GM12878 (cell line): ENCODE measurements at regions not wholly inside any gene's neighbourhood (a gene's known extent, or its start where the extent isn't known, plus 50 kb on each side); places are given as distances from the start of the nearest gene placed in this dataset.

ENCODE experiments used
- ATAC-seq: fragments of 200-7000 bp; cut with Tn5 transposase; 3 replicates; pipeline ENCODE4 v1.9.1; 2020; ENCODE audit warnings: mild to moderate bottlenecking, moderate library complexity
- BruUV-seq: library from RNA; stranded (reverse); fragments of 400-500 nt; replicated peaks from 2 replicates; lab custom pipeline; 2021; lab: Mats Ljungman, UMichigan
- CTCF ChIA-PET: fragments of 300-600 bp; sonication (Branson Sonifier 250); formaldehyde crosslinking; extraction: SDS; loops from one replicate; lab custom pipeline; 2021; ENCODE audit warnings: inconsistent platforms; lab: Yijun Ruan, JAX
- POLR2A ChIA-PET: fragments of 350-600 bp; formaldehyde crosslinking; extraction: SDS; loops from one replicate; lab custom pipeline; 2021; ENCODE audit warnings: inconsistent platforms; lab: Charles Lee
- RAD21 ChIA-PET: fragments of 300-600 bp; sonication (Branson Sonifier 250); formaldehyde crosslinking; loops from one replicate; lab custom pipeline; 2023; ENCODE audit warnings: antibody characterized with exemption; ENCODE audit not compliant: unreplicated experiment; lab: Charles Lee
- SMC1A ChIA-PET: fragments of 300-600 bp; sonication (Branson Sonifier 250); formaldehyde crosslinking; loops from one replicate; lab custom pipeline; 2023; ENCODE audit not compliant: unreplicated experiment, uncharacterized antibody; lab: Charles Lee
- DNase-seq: peaks from one replicate; pipeline ENCODE4 v3.0.0-alpha.2; 2011; ENCODE audit warnings: low read depth, low spot score
- FAIRE-seq: peaks from 3 replicates; lab custom pipeline; 2011; peaks lifted over from hg19 to GRCh38; lab: Jason Lieb, UNC
- H2AFZ ChIP-seq: 2 replicates; pipeline ENCODE4 v1.6.0; 2011; ENCODE audit warnings: low read depth, low read length, control low read depth; ENCODE audit not compliant: control insufficient read depth
- H3K27ac ChIP-seq: 2 replicates; pipeline ENCODE4 v1.5.1; 2011; ENCODE audit warnings: control low read depth; ENCODE audit not compliant: control insufficient read depth, insufficient read depth
- H3K27me3 ChIP-seq, 2 experiments: replicated peaks in 1 of 2; 2 replicates each; pipeline versions ENCODE4 v1.6.0 to v1.6.1; 2011; ENCODE audit warnings: low read length in 1 of 2; ENCODE audit not compliant: control insufficient read depth in 2 of 2, insufficient read depth in 2 of 2
- H3K36me3 ChIP-seq, 2 experiments: 2 replicates each; pipeline ENCODE4 v1.5.1; 2011; ENCODE audit warnings: low read length in 1 of 2; ENCODE audit not compliant: control insufficient read depth in 2 of 2, insufficient read depth in 2 of 2
- H3K4me1 ChIP-seq: 2 replicates; pipeline ENCODE4 v1.6.1; 2011; ENCODE audit warnings: mild to moderate bottlenecking, low read length, moderate library complexity, mixed read lengths; ENCODE audit not compliant: control insufficient read depth, insufficient read depth
- H3K4me2 ChIP-seq: 2 replicates; pipeline ENCODE4 v1.6.0; 2011; ENCODE audit warnings: control low read depth; ENCODE audit not compliant: control insufficient read depth, insufficient read depth
- H3K4me3 ChIP-seq: fragments of 200-600 bp; sonication (generic); 2 replicates; pipeline ENCODE4 v1.5.1; 2016
- H3K79me2 ChIP-seq: 2 replicates; pipeline ENCODE4 v1.6.0; 2011; ENCODE audit warnings: low read length; ENCODE audit not compliant: control insufficient read depth, insufficient read depth
- H3K9ac ChIP-seq: 2 replicates; pipeline ENCODE4 v1.8.0; 2011; ENCODE audit warnings: low read length, control low read depth, mixed read lengths; ENCODE audit not compliant: control insufficient read depth, insufficient read depth
- H3K9me3 ChIP-seq: replicated peaks from 3 replicates; pipeline ENCODE4 v1.5.1; 2011; ENCODE audit warnings: mild to moderate bottlenecking, low read length; ENCODE audit not compliant: control insufficient read depth, insufficient read depth
- H4K20me1 ChIP-seq: 2 replicates; pipeline ENCODE4 v1.6.0; 2011; ENCODE audit not compliant: control insufficient read depth, insufficient read depth
- CBFB ChIP-seq: IDR thresholded peaks from 2 replicates; pipeline ENCODE4 v1.6.1; 2016; ENCODE audit warnings: antibody characterized with exemption, low read depth
- CEBPB ChIP-seq, 2 experiments: fragments of 150-350 bp in 1 of 2; IDR thresholded peaks; 2 replicates each; pipeline ENCODE4 v1.6.1; 2012 to 2014; ENCODE audit warnings: low read depth in 2 of 2, low read length in 2 of 2, borderline replicate concordance in 1 of 2, inconsistent platforms in 1 of 2
- EP300 ChIP-seq, 2 experiments: fragments of 150-350 bp in 1 of 2; IDR thresholded peaks; 2 replicates each; pipeline ENCODE4 v1.6.1; 2011 to 2012; ENCODE audit warnings: low read depth in 2 of 2, low read length in 2 of 2, borderline replicate concordance in 1 of 2, improper control_type of control experiment in 1 of 2, inconsistent platforms in 1 of 2; ENCODE audit not compliant: control insufficient read depth in 1 of 2
- HDAC6 ChIP-seq: fragments of 200-600 bp; sonication (generic); IDR thresholded peaks from one replicate; pipeline ENCODE4 v1.8.0; 2017; ENCODE audit warnings: antibody characterized with exemption; ENCODE audit not compliant: unreplicated experiment
- IKZF2 ChIP-seq, 2 experiments: fragments of 450-650 bp; IDR thresholded peaks; 2 replicates each; pipeline ENCODE4 v1.6.1; 2017; ENCODE audit warnings: mild to moderate bottlenecking in 2 of 2, moderate library complexity in 2 of 2
- JUND ChIP-seq: IDR thresholded peaks from 2 replicates; pipeline ENCODE4 v1.6.1; 2012; ENCODE audit warnings: low read depth, mild to moderate bottlenecking, low read length, improper control_type of control experiment, moderate library complexity
- LARP7 ChIP-seq: fragments of 450-650 bp; IDR thresholded peaks from 2 replicates; pipeline ENCODE4 v1.6.1; 2017; ENCODE audit warnings: mild to moderate bottlenecking
- MTA3 ChIP-seq: IDR thresholded peaks from 2 replicates; pipeline ENCODE4 v1.6.1; 2012; ENCODE audit warnings: low read length, inconsistent platforms, borderline replicate concordance
- NFIC ChIP-seq: IDR thresholded peaks from 2 replicates; pipeline ENCODE4 v1.6.1; 2012; ENCODE audit warnings: low read depth, mild to moderate bottlenecking, inconsistent platforms, low read length, moderate library complexity
- NRF1 ChIP-seq: conservative IDR thresholded peaks from 2 replicates; pipeline ENCODE4 v1.6.1; 2011; ENCODE audit warnings: mild to moderate bottlenecking, low read depth, low read length, improper control_type of control experiment
- SIN3A ChIP-seq: IDR thresholded peaks from 2 replicates; pipeline ENCODE4 v1.6.1; 2012; ENCODE audit warnings: low read depth, low read length, improper control_type of control experiment
- SKIL ChIP-seq: fragments of 450-650 bp; IDR thresholded peaks from 2 replicates; pipeline ENCODE4 v1.6.1; 2017; ENCODE audit warnings: mild to moderate bottlenecking, low read depth, inconsistent platforms; ENCODE audit not compliant: poor library complexity, severe bottlenecking
- SMARCA5 ChIP-seq: fragments of 450-650 bp; IDR thresholded peaks from 2 replicates; pipeline ENCODE4 v1.6.1; 2017; ENCODE audit warnings: mild to moderate bottlenecking
- TAF1 ChIP-seq: IDR thresholded peaks from 2 replicates; pipeline ENCODE4 v1.6.1; 2011; ENCODE audit warnings: mild to moderate bottlenecking, low read depth, low read length, borderline replicate concordance
- TBL1XR1 ChIP-seq: IDR thresholded peaks from 2 replicates; pipeline ENCODE4 v1.6.1; 2012; ENCODE audit warnings: low read depth, low read length, improper control_type of control experiment
- WRNIP1 ChIP-seq: IDR thresholded peaks from 2 replicates; pipeline ENCODE4 v1.6.1; 2011; ENCODE audit warnings: low read depth, low read length, improper control_type of control experiment, borderline replicate concordance
- ZBTB33 ChIP-seq: fragments of 450-650 bp; IDR thresholded peaks from 2 replicates; pipeline ENCODE4 v1.6.1; 2017; ENCODE audit warnings: mild to moderate bottlenecking
- WGBS: methylation state at CpG from one replicate; pipeline ENCODE4 v1.1.6; 2016; ENCODE audit warnings: low lambda C conversion rate; ENCODE audit not compliant: insufficient replicate concordance, insufficient coverage; ENCODE audit errors: missing lambda C conversion rate; 5-methylcytosine and 5-hydroxymethylcytosine counted together
- in situ Hi-C: fragments of 300-500 bp; cut with MboI; formaldehyde crosslinking; loops from 9 replicates; pipeline ENCODE4 v1.14.3; 2018; ENCODE audit warnings: mixed read lengths
- intact Hi-C: fragments of 100-400 bp; cut with micrococcal nuclease; formaldehyde crosslinking; loops from one replicate; pipeline ENCODE4 v1.14.2; 2022; ENCODE audit not compliant: unreplicated experiment

GRCh38 chr1:200354243-200354642, 55.6 kb downstream of the ZNF281 start (continued):
- 0 out of 2 replicates have a peak, but pooled peaks have one; percentile 28 for TF ChIP-seq MTA3
- 0 out of 2 replicates have a peak, but pooled peaks have one; percentile 57 for TF ChIP-seq CBFB
- no peak for TF ChIP-seq JUND
- TF ChIP-seq LARP7 = no peak
- TF ChIP-seq NFIC = peak; percentile 86
- TF ChIP-seq, all 136 proteins: peak for 27

GRCh38 chr1:200353232-200353631, 56.6 kb downstream of the ZNF281 start:
- Histone ChIP-seq H3K27me3 (no peaks in the 10 kb centered on the region), H3K36me3 (no peaks in the 10 kb centered on the region), H3K9ac (no peak overlapping the region), H3K79me2 (no peaks in the 10 kb centered on the region), H3K4me1 (peaks cover 30% of the 10 kb centered on the region), H4K20me1 (no peaks in the 10 kb centered on the region), H2AFZ (no peak overlapping the region; the same call in 1 of the 2 replicates), H3K4me2 (no peak overlapping the region), H3K27ac (no peak overlapping the region), H3K4me3 (no peak overlapping the region), H3K9me3 (no peaks in the 10 kb centered on the region)
- WGBS = 94% methylated on average over 1 of the region's 1 CpG
- BruUV-seq = no TSS peak
- CTCF ChIA-PET = interaction anchor here (1.7 kb wide), 1 partner anchor 10 kb away, joined by 5 read pairs; no protein-coding TSS in a partner anchor
- RAD21 ChIA-PET = interaction anchor here (1.3 kb wide), 1 partner anchor 63 kb away, joined by 3 read pairs; no protein-coding TSS in a partner anchor
- ATAC-seq (no peak), FAIRE-seq (no peak), DNase-seq (no peak)
- POLR2A ChIA-PET = interaction anchor here (0.6 to 1.2 kb wide), 3 partner anchors 11 to 134 kb away, joined by 3 to 6 read pairs (median 3); no protein-coding TSS in a partner anchor
- SMC1A ChIA-PET = interaction anchor here (1.3 to 3.3 kb wide), 4 partner anchors 12 to 119 kb away, joined by 3 to 11 read pairs (median 3); no protein-coding TSS in a partner anchor
- in situ Hi-C loops = no loop called here
- intact Hi-C loops = loop anchor here (5.0 kb wide), 1 partner anchor 314 kb away; the partner anchor contains the start of gene DDX59
- TF ChIP-seq TAF1 (no peak), IKZF2 (IDR thresholded peaks at IDR 0.05) (no peak), TBL1XR1 (no peak), CEBPB (IDR thresholded peaks at IDR 0.05; ENCODE audit: borderline replicate concordance in 1 of 2, low read depth in 2 of 2, low read length in 2 of 2) (no peak), SIN3A (no peak), EP300 (IDR thresholded peaks at IDR 0.05; ENCODE audit: borderline replicate concordance in 1 of 2, control insufficient read depth in 1 of 2, low read depth in 2 of 2, low read length in 2 of 2) (no peak), HDAC6 (no peak), SMARCA5 (no peak), ZBTB33 (no peak), NRF1 (no peak), WRNIP1 (no peak), SKIL (no peak)
